ENCODE measurements at regions not wholly inside any gene's neighbourhood (a gene's known extent, or its start where the extent isn't known, plus 50 kb on each side); places are given as distances from the start of the nearest gene placed in this dataset.
A peak's percentile ranks its signal among the peaks of the same experiment; 100 is the strongest.
"Not testable (repeated sequence)": the region's sequence is repeated elsewhere in the genome, so short reads cannot be mapped to it uniquely, and the experiment has no call there.

DNA sequence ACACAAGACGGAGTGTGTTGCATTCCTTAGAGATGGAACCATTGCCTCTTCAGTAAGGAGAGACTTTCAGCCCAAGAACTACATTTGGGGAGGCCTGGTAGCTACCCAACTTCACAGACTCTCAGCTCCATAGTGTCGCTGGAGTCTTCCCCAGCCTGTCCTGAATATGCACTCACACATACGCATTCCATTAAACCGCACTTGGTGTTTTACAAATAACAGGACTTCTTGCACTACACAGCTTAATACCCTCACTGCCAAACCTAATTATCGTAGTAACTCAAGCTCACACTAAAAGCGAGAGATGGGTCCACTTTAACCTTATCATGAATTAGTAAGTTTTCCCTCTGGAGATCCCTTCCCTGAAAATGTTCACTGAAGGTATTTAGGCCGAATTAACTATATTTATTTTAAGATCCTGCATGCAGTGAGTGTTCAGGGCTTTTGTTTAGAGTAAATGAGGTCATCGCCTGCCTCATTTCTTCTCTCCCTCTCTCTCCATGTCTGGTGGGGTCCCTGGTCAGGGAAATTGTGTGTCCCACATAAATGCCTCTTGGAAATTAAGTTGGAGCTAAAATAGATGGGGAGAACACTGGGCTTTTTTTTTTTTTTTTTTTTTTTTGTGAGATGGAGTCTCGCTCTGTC is 171.9 kb downstream of the FAM43A start:
- peak in 1 of 10 donors; percentile 4 for DNase-seq
- intact Hi-C loops (cut with DNase I): no loop called here

DNA sequence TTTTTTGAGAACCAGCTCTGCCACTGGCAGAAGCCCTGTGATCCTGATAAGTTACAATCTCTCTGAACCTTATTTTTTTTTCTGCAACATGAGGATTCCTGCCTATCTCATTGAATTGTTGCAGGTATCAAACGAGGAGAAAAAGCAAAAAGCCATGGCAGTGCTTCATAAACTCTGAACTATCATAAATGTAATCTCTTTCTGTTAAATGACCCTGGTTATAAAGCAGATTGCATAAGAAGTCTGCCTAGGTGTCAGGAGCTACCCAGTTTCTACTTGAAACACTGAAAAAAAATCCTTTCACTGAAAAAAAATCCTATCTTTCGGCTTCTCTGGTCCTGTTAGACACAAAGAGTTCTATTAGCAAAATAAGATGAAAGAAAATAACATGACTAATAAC is 172.7 kb downstream of the FAM43A start:
- intact Hi-C loops (cut with DNase I): no loop called here

DNA sequence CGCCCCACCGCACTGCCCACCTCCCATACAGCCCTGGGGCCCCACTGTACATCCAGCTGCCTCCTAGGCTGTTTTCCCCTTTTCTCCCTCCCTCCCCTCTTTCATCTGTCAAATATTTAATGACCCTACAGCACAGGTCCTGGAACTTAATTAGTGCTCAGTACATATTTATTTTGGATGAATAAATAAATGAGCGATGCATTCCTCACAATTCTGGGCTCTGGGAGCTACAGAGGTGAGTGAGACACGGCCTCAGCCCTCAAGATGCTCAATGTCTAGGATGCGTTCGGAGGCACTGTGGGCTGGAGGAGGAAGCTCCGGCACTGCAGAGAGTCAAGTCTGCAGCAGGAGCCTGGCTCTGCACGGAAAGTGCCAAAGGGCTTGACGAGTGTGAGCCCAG is 175.0 kb downstream of the FAM43A start:
- no peak for DNase-seq
- intact Hi-C loops (cut with DNase I): no loop called here

More for the DNA sequence above, 172.7 kb downstream of the FAM43A start:
- DNase-seq: no peak

DNA sequence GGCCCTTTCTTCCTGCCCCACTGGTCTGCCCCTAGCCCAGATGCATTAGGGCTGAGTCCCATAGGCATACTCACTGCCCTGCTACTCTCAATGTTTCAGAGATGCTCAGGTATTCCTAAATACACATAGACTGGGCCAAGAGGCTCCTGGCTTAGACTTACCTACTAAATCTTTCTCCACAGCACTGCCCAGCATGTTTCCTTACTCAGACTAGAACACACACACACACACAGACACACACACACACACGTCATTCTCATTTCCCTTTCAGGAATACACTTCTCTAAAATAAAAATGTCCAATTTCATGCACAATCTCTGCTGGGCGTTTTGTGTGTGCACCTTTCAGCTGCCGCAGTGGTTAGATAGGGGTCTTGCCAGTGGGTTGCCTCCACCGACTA is 175.7 kb downstream of the FAM43A start:
- DNase-seq: no peak

DNA sequence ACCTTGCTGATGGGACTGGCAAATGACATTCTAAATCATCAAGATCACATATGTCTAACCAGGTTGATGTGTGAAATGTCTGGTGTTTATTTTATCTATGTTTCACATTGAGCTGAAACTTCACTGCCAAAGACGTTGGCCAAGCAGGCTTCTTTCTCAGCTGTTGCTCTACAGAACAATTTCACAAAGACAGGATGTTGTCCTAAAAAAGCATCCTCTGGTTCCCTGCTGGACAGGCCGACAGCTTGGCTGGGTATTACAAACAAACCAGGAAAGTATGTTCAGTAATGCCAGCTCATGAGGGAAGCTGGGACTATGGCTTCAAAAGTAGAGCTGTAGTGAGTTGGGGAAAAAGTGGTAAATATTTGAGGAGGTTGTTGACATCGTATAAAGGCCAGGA is 179.4 kb downstream of the FAM43A start:
- DNase-seq: no peak
- intact Hi-C loops (cut with DNase I): no loop called here

More for the DNA sequence above, 175.7 kb downstream of the FAM43A start:
- intact Hi-C loops (cut with DNase I): no loop called here

DNA sequence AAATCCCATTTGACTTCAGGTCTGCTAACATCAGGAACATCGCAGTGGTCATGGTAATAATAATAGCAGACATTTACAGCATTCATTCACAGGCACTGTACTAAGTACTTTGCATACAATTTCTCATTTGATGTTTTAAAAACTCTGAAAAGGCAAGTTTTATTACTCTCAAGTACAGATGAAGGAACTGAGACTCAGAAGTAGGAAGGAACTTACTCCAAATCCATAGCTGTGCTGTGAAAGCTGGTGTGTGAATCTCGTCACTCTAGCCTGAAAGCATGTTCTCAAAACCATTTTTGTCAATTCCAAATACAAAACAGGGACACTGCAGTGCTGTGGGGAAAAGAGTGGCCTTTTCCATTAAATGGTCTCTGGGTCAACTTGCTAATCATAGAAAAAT is 179.9 kb downstream of the FAM43A start:
- DNase-seq: no peak
- intact Hi-C loops (cut with DNase I): no loop called here

DNA sequence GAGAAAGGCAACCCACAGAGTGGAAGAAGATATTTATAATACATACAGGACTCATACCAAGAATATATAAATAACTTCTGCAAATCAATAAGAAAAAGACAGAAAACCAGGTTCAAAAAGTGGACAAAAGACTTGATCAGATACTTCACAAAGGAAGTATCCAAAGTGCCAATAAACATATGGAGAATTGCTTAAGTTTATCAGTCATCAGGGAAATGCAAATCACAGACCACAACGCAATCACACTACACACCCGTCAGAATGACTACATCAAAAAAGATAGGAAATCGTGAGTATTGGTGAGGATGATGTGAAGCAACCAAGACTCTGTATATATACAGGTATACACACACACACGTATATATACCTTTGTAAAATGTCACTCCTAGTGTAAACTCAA is 180.6 kb downstream of the FAM43A start:
- intact Hi-C loops (cut with DNase I): no loop called here

DNA sequence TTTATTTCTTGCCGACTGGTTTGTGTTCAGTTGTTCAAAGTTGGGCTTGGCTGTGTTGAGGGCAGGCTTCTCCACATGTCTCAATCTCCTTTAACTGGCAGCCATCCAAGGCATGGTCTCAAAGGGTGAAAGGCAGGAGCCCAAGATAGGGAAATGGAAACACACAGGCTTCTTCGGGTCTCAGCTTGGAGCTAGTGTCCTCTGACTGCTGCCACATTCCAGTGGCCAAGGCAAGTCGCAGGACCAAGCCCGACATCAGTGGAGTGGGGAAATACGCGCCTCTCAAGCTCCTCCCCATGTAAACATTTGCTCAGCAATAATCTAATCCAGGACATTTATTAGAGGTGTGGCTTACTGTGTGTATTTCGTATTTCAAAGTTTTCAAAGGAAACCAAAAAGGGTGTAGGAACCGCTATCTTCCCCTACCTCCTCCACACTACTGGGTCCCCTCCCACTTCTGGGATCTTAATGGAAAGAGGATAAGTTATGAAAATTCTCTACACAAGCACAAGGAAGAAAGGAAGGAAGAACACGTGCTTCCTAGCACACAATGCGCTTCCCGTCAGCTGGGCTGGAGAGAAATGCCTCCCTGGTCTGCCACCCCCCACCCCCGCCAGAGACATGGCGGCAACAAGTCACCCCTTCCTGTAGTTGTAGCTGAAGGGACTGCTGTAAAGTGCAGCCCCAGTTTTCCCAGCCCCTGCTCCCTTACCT is 181.7 kb downstream of the FAM43A start:
- intact Hi-C loops (cut with DNase I): no loop called here
- peak in 1 of 10 donors; percentile 13 for DNase-seq

More for the DNA sequence above, 180.6 kb downstream of the FAM43A start:
- no peak for DNase-seq

DNA sequence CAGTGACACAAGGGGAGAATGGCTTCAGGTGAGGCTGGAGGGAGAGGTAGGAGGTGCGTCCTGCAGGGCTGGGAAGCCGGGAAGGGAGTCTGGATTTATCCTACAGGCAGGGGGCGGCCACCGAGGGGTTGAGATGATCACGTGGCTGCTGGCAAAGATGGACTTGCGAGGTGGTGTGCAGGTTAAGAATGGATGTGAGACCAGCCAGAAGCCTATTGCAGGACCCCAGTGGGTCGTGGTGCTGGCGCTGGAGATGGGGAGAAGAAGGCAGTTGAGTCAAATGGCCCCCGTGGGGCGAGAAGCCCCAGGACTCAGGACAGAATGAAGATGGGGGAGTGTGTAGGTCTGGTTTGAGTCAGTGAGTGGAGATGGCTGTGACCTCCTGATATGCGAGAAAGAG is 183.1 kb downstream of the FAM43A start:
- intact Hi-C loops (cut with DNase I): no loop called here
- peak in 1 of 10 donors; percentile 74 for DNase-seq

DNA sequence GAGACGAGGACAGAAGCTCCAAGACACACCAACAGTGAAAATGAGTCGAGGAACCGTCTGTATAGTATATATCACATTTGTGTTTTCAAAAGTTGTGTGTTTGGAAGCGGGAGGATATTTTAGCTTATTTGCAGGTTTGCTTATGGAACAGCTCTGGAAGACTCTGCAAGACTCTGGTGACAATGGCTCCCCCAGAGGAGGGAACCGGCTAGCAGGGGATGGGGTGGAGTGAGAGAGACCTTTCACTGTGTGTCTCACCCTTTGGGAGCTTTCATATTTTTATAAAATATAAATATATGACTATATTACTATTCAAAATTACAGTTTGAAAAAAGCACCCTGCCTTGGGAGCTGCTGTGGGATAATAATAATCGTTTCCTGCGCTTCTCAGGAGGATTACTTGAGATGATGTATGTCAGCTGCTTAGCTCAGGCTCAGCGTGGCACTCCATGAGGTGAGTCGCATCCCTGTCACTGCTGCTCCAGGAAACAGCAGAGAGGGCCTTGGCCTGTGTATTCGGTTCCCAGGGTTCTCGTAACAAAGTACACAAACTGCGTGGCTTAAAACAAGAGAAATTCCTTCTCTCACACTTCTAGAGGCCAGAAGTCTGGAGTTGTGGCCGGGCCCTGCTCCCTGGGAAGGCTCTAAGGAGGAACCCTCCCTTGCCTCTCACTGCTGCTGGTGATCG is 183.9 kb downstream of the FAM43A start:
- DNase-seq: peak in 1 of 10 donors; percentile 27
- intact Hi-C loops (cut with DNase I): no loop called here

DNA sequence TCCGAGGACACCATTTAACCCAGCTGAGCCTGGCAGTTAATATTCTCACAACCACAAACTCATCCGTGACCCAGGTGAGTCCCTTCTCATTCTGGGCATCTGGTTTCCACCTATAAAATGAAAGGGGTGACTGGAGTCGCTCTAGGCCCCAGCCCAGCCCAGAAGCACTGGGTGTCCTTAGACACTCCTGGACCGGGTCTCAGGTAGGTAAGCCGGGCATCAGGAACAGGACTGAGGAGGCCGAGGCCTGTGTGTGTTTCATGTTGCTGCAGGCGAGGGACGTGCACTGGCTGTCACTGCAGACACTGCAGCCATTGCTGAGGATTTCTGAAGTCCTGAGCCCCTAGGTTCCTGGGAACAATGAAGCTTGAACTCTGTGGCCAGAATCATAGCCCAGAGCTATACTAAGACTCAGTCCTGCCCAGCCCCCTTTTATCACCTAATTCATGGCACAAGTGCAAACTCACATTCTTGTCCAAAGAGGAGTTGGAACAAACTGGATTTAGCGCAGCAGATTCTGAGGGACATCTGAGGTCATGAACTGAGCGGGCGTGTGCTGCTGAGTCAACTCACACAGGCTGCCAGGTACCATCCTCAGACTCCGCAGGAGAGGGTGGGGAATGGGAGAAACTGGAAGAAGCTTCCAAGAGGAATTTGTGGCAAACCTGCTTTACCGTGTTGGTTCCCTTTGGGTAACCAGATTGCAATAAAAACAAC is 184.9 kb downstream of the FAM43A start:
- intact Hi-C loops (cut with DNase I): no loop called here

DNA sequence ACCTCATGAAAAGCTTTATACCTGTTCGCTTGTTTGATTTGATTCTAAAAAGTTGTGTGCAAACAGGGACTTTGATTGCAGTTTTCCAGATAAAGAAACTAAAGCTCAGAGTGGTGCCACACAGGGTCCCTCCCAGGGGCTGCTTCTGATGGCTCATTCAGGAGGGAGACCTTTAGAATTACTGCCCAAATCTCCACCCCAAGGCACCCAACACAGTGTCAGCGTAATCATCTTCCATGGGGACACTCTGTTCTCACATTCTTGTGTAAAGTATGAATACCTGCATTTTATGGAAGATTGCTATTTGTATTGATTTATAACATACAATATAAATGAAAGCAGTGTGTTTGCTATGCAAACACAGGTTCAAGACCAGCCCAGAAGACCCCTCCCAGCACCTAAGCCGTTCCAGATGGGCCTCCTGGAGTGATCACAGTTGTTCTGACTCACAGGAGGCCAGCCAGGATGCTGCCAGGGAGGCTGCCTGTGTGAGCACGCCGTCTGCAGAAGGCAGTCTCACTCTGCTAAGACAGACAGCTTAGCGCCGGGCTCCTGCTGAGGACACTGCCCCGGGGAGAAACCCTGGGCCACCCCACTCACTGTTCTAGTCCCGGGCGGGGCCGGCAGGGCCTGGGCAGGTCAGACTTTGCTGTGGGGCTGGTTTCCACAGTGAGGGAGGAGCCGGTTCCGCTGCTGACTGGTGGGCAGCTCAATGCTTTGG is 185.6 kb downstream of the FAM43A start:
- intact Hi-C loops (cut with DNase I): no loop called here
- peak in 3 of 10 donors; percentile 74 to 86 (median 84) for DNase-seq

More for the DNA sequence above, 184.9 kb downstream of the FAM43A start:
- DNase-seq: no peak

DNA sequence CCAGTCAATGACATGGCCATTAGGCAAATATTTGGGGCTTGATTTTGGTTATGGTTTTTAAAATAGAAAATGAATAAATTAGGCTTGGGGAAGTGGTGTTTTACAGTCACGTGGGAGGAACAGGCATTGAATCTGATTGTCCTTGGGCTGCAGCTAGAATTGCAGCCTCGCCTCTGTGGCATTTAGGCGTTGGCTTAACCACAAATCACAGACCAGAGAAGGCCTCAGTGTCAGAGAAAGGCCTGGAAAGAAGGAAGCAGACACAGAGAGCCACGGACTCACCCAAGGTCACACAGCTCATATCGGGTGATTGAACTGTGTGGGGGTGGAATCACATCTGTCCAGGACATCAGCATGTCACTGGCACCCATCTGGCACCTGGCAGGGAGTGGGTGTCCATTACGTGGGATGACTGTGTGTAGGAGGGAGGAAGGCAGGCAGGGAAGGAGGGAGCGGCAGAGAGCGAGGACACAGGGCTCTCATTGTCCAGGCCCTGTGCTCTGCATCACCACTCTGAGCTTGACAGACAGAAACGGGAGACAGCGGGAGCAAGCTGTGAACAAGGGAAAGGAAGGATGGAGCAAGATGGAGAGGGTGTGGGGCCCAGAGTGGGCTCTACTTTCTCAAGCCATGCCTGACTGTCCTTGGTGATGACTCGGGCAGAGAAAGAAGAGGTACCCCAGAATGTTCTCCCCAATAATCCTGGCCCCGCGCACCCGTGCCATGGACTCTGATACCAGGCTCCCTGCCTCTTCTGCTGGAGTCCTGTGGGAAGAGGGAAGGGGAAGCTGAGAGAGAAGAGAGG is 186.4 kb downstream of the FAM43A start:
- intact Hi-C loops (cut with DNase I): no loop called here
- peak in 1 of 10 donors; percentile 35 for DNase-seq

DNA sequence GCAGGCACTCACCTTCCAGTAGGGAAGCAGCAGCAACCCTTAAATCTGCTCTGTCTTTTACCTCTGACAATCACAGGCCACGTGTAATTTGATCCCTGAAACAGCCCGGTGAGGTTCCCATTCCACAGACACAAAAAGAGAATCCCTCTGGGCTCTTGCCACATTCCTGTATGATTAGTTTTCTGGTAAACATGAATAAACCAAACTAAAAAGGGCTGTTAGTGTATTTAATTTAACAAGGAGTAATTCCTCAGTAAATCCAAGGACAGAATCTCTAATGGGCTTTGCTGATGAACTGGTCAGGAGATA is 186.9 kb downstream of the FAM43A start:
- no peak for DNase-seq
- intact Hi-C loops (cut with DNase I): no loop called here

DNA sequence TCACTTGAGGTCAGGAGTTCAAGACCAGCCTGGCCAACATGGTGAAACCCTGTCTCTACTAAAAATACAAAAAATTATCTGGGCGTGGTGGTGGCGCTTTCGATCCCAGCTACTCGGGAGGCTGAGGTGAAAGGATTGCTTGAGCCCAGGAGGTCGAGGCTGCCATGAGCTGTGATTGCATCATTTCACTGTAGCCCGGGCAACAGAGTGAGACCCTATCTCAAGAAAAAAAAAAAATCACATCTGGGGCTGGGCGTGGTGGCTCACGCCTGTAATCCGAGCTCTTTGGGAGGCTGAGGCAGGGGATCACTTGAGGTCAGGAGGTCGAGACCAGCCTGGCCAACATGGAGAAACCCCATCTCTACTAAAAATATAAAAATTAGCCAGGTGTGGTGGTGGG is 187.8 kb downstream of the FAM43A start:
- intact Hi-C loops (cut with DNase I); DNase-seq: not testable (repeated sequence)

DNA sequence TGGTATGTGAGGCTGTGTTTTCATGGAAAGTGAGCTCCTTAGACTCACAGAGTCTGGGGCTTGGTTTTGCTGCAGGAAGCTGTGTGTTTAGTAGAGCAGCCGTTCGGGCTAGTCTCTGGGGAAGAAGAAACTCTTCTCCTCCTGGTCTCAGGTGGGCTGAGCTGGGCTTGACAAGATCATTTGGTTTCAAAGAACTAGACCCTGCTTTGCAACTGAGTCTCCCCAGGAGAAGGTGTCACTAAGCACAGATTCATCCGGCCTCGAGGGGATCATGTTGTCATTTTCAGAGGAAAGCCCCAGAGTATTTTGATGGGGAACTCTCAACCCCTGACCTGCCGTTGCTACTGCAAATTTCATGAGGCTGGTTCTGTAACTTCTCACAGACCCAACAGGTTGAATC is 188.5 kb downstream of the FAM43A start:
- intact Hi-C loops (cut with DNase I): no loop called here
- DNase-seq: no peak

DNA sequence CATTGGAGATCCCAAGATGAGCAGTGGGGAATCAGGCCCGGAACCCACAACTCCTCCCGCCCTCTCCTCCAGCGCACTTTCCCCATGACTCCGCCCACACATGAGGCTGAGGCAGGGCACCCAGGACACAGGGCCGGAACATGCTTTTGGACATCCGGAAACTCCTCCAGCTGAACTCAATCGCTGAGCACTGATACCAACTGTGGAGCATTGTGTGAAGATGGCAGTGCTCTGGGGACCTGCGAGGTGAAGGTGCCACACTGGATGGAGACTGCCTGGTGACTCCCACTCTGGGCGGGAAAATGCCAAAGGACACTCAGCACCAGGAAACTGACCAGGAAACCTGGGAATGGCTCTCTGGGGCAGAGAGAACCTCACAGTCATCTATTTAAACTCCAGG is 189.1 kb downstream of the FAM43A start:
- DNase-seq: no peak
- intact Hi-C loops (cut with DNase I): no loop called here

DNA sequence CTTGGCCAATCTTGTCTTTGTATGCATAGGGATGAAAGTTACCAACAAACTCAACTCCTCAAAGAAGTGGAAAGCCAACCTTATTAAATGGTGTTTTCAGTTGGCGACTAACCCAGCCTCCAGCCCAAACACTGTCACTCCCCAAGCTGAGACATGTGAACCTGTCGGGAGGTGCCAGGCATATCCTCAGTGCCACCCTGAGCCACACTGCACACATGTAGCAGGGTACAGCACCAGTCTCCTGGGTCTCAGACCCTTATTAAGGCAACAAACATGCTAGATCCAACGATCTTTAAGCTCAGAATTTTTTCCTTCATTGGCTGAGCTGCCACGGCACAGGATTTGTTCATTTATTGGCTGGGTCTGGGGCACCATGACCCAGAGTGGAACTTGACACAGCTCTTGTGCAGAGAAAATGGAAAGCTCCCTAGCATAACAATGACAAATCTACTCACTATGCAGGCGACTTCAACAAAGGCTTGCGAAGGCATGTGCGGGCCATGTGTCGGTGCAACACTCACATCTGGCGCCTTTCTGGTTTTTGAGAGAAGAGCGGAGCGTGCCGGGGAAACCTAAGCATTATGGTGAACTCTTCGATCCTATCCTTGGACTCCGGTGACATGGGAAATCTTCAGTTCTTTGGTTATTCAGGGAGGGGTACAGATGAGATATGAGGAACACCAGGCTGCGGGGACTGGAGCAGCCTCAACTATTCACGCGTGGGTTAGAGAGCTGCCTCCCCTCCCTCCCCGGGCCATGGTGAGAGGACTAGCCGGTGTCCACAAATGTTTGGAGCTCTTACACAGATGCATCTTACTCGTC is 190.1 kb downstream of the FAM43A start:
- DNase-seq: no peak
- intact Hi-C loops (cut with DNase I): no loop called here

Measured in posterior cingulate gyrus (tissue), 11 donors.